ENCODE measurements at regions not wholly inside any gene's neighbourhood (a gene's known extent, or its start where the extent isn't known, plus 50 kb on each side); places are given as distances from the start of the nearest gene placed in this dataset.

DNA sequence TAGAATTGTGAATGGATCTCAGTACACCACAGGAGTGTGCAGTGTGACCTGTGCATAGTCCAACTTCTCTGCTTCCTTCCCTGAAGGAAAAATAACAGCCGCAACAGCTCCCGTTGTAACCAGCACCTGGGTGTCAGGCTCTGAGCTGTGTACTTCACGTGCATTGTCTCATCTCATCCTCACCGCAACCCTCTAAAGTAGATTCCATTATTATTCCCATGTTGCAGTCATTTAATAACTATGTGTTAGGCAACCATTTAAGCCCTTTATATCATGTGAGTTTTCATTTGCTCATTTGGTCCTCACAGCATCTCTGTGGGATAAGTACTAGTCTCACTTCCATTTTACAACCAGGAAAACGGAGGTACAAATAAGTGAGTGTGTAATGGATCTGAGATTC is 247.0 kb upstream of the MAF start:
- TF ChIP-seq POLR2A (IDR thresholded peaks at IDR 0.05): no peak
- TF ChIP-seq, protein P1, sequence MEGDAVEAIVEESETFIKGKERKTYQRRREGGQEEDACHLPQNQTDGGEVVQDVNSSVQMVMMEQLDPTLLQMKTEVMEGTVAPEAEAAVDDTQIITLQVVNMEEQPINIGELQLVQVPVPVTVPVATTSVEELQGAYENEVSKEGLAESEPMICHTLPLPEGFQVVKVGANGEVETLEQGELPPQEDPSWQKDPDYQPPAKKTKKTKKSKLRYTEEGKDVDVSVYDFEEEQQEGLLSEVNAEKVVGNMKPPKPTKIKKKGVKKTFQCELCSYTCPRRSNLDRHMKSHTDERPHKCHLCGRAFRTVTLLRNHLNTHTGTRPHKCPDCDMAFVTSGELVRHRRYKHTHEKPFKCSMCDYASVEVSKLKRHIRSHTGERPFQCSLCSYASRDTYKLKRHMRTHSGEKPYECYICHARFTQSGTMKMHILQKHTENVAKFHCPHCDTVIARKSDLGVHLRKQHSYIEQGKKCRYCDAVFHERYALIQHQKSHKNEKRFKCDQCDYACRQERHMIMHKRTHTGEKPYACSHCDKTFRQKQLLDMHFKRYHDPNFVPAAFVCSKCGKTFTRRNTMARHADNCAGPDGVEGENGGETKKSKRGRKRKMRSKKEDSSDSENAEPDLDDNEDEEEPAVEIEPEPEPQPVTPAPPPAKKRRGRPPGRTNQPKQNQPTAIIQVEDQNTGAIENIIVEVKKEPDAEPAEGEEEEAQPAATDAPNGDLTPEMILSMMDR (IDR thresholded peaks at IDR 0.05): no peak
- WGBS (ENCODE audit: insufficient coverage, low coverage, low lambda C conversion rate, missing lambda C conversion rate): 78% methylated on average over 5 of the region's 5 CpGs
- Histone ChIP-seq H3K27me3 (no peaks in the 10 kb centered on the region), H3K9me3 (no peaks in the 10 kb centered on the region), H3K4me3 (no peak overlapping the region), H3K27ac (no peak overlapping the region), H3K36me3 (no peaks in the 10 kb centered on the region), H3K4me1 (no peaks in the 10 kb centered on the region)
- DNase-seq: no peak
- ATAC-seq: peak in 1 of 4 donors; percentile 21
- intact Hi-C loops (cut with DNase I): no loop called here

DNA sequence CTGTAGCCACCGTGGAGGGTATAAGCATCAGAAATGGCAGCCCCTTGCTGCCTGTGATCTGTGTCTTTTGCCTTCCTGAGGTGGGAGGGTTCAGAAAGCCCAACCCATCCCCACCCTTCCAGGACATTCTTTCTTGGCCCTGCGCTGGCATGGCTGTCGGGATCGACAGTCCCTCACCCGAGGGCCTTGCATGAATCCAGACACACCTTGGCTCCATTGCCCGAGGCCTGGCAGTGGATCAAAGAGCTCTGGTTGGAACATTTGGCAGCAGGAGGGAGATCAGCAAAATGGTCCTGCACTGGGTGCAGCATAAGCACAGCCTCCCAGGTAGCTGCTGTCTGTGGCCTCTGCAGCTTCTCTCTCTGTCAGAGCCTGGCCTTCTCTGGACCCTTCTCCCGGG is 246.6 kb upstream of the MAF start:
- TF ChIP-seq, protein P1 (IDR thresholded peaks at IDR 0.05): no peak
- no peak for TF ChIP-seq POLR2A (IDR thresholded peaks at IDR 0.05)
- intact Hi-C loops (cut with DNase I): no loop called here
- Histone ChIP-seq H3K9me3 (no peaks in the 10 kb centered on the region), H3K27ac (no peak overlapping the region), H3K27me3 (no peaks in the 10 kb centered on the region), H3K4me1 (no peaks in the 10 kb centered on the region), H3K36me3 (no peaks in the 10 kb centered on the region), H3K4me3 (no peak overlapping the region)
- WGBS (ENCODE audit: insufficient coverage, low coverage, low lambda C conversion rate, missing lambda C conversion rate): no CpG with 5 or more reads among the region's 7 CpGs
- ATAC-seq (peak in 2 of 4 donors; percentile 43 to 68), DNase-seq (no peak)

DNA sequence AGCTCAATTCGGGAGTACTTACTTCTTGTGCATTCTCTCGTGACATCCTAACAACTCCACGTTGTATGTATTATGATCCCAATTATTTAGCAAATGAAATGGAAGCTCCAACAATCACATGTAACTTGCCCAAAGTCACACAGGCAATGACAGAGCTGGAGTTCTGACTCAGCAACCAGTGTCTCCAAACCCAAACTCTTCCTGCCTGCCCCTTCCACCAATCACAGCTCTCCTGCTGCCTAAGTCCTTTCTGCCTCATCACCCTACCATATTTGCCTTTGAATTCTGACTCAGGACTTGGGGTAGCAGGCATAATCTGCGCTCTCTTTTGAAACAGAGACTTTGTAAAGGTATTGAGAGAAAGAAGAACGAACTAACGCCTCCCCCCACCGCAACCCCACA is 245.2 kb upstream of the MAF start:
- ATAC-seq (no peak), DNase-seq (no peak)
- Histone ChIP-seq H3K4me3 (no peak overlapping the region), H3K27me3 (no peaks in the 10 kb centered on the region), H3K9me3 (no peaks in the 10 kb centered on the region), H3K36me3 (no peaks in the 10 kb centered on the region), H3K27ac (no peak overlapping the region), H3K4me1 (no peaks in the 10 kb centered on the region)
- intact Hi-C loops (cut with DNase I): no loop called here
- 93% methylated on average over 7 of the region's 7 CpGs for WGBS (ENCODE audit: insufficient coverage, low coverage, low lambda C conversion rate, missing lambda C conversion rate)
- TF ChIP-seq, protein P1 (IDR thresholded peaks at IDR 0.05): no peak
- TF ChIP-seq POLR2A (IDR thresholded peaks at IDR 0.05): no peak

DNA sequence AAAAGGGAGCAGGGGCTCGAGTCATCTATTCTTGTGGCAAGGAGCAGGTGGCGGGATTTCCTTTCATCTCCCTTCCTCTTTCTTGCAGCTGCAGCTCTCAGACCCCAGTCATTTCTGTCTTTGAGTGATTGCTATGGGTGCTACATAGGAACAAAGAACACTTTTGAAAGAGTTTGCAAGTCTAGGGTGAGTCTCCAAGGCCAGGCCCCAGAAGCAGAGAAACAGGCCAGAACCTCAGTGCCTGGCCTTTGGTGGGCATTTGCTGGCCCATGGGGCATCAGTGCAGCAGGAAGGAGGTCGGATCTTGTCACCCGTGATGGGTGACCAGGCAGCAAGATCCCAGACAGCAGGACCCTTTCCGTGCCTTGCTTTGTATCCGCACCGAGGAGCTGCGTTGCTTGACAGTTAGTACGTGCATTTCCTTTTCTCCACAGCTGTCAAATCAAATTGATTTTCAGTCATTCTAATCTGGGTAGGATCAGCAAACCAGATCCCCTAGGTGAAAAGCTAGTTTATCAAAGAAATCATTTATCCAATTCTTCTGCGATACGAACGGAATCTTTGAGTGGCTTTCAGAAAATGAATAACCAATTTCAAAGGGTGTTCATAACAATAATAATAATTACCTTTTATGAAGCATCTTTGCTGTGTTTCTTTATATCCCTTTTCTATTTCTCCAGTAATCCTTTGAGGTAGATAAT is 244.6 kb upstream of the MAF start:
- no peak for TF ChIP-seq POLR2A (IDR thresholded peaks at IDR 0.05)
- no peak overlapping the region for H3K4me3 ChIP-seq
- H3K4me1 ChIP-seq: no peaks in the 10 kb centered on the region
- no peak overlapping the region for H3K27ac ChIP-seq
- WGBS (ENCODE audit: insufficient coverage, low coverage, low lambda C conversion rate, missing lambda C conversion rate): 78% methylated on average over 7 of the region's 12 CpGs
- ATAC-seq (no peak), DNase-seq (no peak)
- H3K9me3 ChIP-seq: no peaks in the 10 kb centered on the region
- H3K27me3 ChIP-seq: no peaks in the 10 kb centered on the region
- no peaks in the 10 kb centered on the region for H3K36me3 ChIP-seq
- intact Hi-C loops (cut with DNase I): no loop called here

DNA sequence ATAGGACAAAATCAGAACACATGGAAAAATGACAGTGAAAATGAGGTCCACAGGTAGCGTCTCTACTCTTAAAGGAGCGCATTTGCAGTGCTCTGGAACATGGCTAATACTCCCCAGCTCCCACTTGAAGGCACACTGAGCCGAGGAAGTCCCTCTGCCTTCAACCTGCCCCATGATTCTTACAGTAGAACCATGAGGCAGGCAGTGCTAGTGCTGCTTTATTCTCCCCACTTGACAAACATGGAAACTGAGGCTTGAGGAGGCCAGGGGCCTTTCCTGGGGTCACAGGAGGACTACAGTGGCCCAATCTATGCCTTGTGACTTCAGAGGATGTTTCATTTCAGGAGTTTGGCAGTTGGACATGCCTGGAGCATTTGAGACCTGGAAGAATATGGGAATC is 244.1 kb upstream of the MAF start:
- ATAC-seq (no peak), DNase-seq (no peak)
- Histone ChIP-seq H3K4me3 (no peak overlapping the region), H3K4me1 (no peaks in the 10 kb centered on the region), H3K27me3 (no peaks in the 10 kb centered on the region), H3K27ac (no peak overlapping the region), H3K36me3 (no peaks in the 10 kb centered on the region), H3K9me3 (no peaks in the 10 kb centered on the region)
- 100% methylated on average over 1 of the region's 3 CpGs for WGBS (ENCODE audit: insufficient coverage, low coverage, low lambda C conversion rate, missing lambda C conversion rate)
- intact Hi-C loops (cut with DNase I): no loop called here
- TF ChIP-seq, protein P1 (IDR thresholded peaks at IDR 0.05): no peak
- TF ChIP-seq POLR2A (IDR thresholded peaks at IDR 0.05): no peak

All from right lobe of liver (tissue), 6 donors.